ENCODE measurements at regions not wholly inside any gene's neighbourhood (a gene's known extent, or its start where the extent isn't known, plus 50 kb on each side); places are given as distances from the start of the nearest gene placed in this dataset.

- no peak overlapping the region for H3K4me3 ChIP-seq (ENCODE audit: low read depth, low read length)
- no peak for TF ChIP-seq CTCF (IDR thresholded peaks at IDR 0.05; ENCODE audit: low read depth, low read length, missing control alignments)
- no peak for DNase-seq (ENCODE audit: low read depth)
These were observed 207.1 kb downstream of the ZNF330 start for GRCh38 chr4:141427726-141428296.

GRCh38 chr4:141429933-141430332 lies 206.4 kb upstream of the IL15 start:
- TF ChIP-seq CTCF (IDR thresholded peaks at IDR 0.05; ENCODE audit: low read depth, low read length, missing control alignments), result no peak
- H3K4me3 ChIP-seq (ENCODE audit: low read depth, low read length), result no peak overlapping the region
- no peak for DNase-seq (ENCODE audit: low read depth)

GRCh38 chr4:141430686-141431085 lies 205.7 kb upstream of the IL15 start:
- DNase-seq (ENCODE audit: low read depth), result no peak
- TF ChIP-seq CTCF (IDR thresholded peaks at IDR 0.05; ENCODE audit: low read depth, low read length, missing control alignments), result no peak
- H3K4me3 ChIP-seq (ENCODE audit: low read depth, low read length), result no peak overlapping the region

- DNase-seq (ENCODE audit: low read depth), result no peak
- TF ChIP-seq CTCF (IDR thresholded peaks at IDR 0.05; ENCODE audit: low read depth, low read length, missing control alignments), result no peak
- H3K4me3 ChIP-seq (ENCODE audit: low read depth, low read length), result no peak overlapping the region
These were observed 204.2 kb upstream of the IL15 start for GRCh38 chr4:141432000-141432712.

GRCh38 chr4:141435446-141436225 lies 200.7 kb upstream of the IL15 start:
- TF ChIP-seq CTCF (IDR thresholded peaks at IDR 0.05; ENCODE audit: low read depth, low read length, missing control alignments), result no peak
- DNase-seq (ENCODE audit: low read depth), result no peak
- H3K4me3 ChIP-seq (ENCODE audit: low read depth, low read length), result no peak overlapping the region

- DNase-seq (ENCODE audit: low read depth), result no peak
- TF ChIP-seq CTCF (IDR thresholded peaks at IDR 0.05; ENCODE audit: low read depth, low read length, missing control alignments), result no peak
- no peak overlapping the region for H3K4me3 ChIP-seq (ENCODE audit: low read depth, low read length)
These were observed 197.2 kb upstream of the IL15 start for GRCh38 chr4:141439223-141439622.
